ENCODE measurements at regions not wholly inside any gene's neighbourhood (a gene's known extent, or its start where the extent isn't known, plus 50 kb on each side); places are given as distances from the start of the nearest gene placed in this dataset.

GRCh38 chr20:60306551-60306950, 348.3 kb downstream of the CDH26 start:
- no peak overlapping the region for H3K4me3 ChIP-seq
- WGBS, 5 donors = 38 to 52% (median 43%) methylated on average over 7 of the region's 7 CpGs
- intact Hi-C loops (cut with DNase I; ENCODE audit: low total_unique reads) = no loop called here
- H3K4me1 ChIP-seq = no peaks in the 10 kb centered on the region
- H3K27ac ChIP-seq = no peak overlapping the region
- TF ChIP-seq CTCF (IDR thresholded peaks at IDR 0.05) (no peak), POLR2AphosphoS5 (IDR thresholded peaks at IDR 0.05) (no peak), EP300 (IDR thresholded peaks at IDR 0.05) (no peak), POLR2A (IDR thresholded peaks at IDR 0.05) (no peak)
- H3K36me3 ChIP-seq = no peaks in the 10 kb centered on the region
- no peaks in the 10 kb centered on the region for H3K9me3 ChIP-seq
- DNase-seq = no peak
- peaks cover 0 to 7% (median 0%) of the 10 kb centered on the region in 3 donors for H3K27me3 ChIP-seq

- WGBS, 5 donors = 81 to 83% (median 82%) methylated on average over 13 of the region's 13 CpGs
- DNase-seq = no peak
- TF ChIP-seq EP300 (IDR thresholded peaks at IDR 0.05) (no peak), POLR2A (IDR thresholded peaks at IDR 0.05) (no peak), CTCF (IDR thresholded peaks at IDR 0.05) (no peak)
- Histone ChIP-seq H3K9me3 (no peaks in the 10 kb centered on the region), H3K4me1 (no peaks in the 10 kb centered on the region), H3K27me3 (peaks cover 0 to 7% (median 0%) of the 10 kb centered on the region in 3 donors), H3K27ac (no peak overlapping the region), H3K4me3 (no peak overlapping the region), H3K36me3 (no peaks in the 10 kb centered on the region)
- intact Hi-C loops (cut with DNase I; ENCODE audit: low total_unique reads) = no loop called here
Measured at GRCh38 chr20:60310560-60311349, 352.5 kb downstream of the CDH26 start.

GRCh38 chr20:60313191-60313590, 355.0 kb downstream of the CDH26 start:
- intact Hi-C loops (cut with DNase I; ENCODE audit: low total_unique reads) = no loop called here
- H3K36me3 ChIP-seq = no peaks in the 10 kb centered on the region
- 74 to 94% (median 92%) methylated on average over 9 of the region's 9 CpGs for WGBS, 5 donors
- no peak for DNase-seq
- H3K27me3 ChIP-seq = peaks cover 0 to 13% (median 0%) of the 10 kb centered on the region in 3 donors
- no peaks in the 10 kb centered on the region for H3K4me1 ChIP-seq
- H3K4me3 ChIP-seq = no peak overlapping the region
- TF ChIP-seq POLR2AphosphoS5 (IDR thresholded peaks at IDR 0.05) (no peak), EP300 (IDR thresholded peaks at IDR 0.05) (no peak), CTCF (IDR thresholded peaks at IDR 0.05) (no peak), POLR2A (IDR thresholded peaks at IDR 0.05) (no peak)
- H3K9me3 ChIP-seq = no peaks in the 10 kb centered on the region
- H3K27ac ChIP-seq = no peak overlapping the region

GRCh38 chr20:60313614-60314013, 355.4 kb downstream of the CDH26 start:
- Histone ChIP-seq H3K4me1 (no peaks in the 10 kb centered on the region), H3K27me3 (peaks cover 0 to 9% (median 0%) of the 10 kb centered on the region in 3 donors), H3K9me3 (no peaks in the 10 kb centered on the region), H3K36me3 (no peaks in the 10 kb centered on the region), H3K27ac (no peak overlapping the region), H3K4me3 (no peak overlapping the region)
- TF ChIP-seq CTCF (IDR thresholded peaks at IDR 0.05) = no peak
- TF ChIP-seq POLR2AphosphoS5 (IDR thresholded peaks at IDR 0.05) = no peak
- no peak for TF ChIP-seq EP300 (IDR thresholded peaks at IDR 0.05)
- TF ChIP-seq POLR2A (IDR thresholded peaks at IDR 0.05) = no peak
- DNase-seq = no peak
- 59 to 68% (median 65%) methylated on average over 5 of the region's 5 CpGs for WGBS, 5 donors
- intact Hi-C loops (cut with DNase I; ENCODE audit: low total_unique reads) = no loop called here

Measured in stomach (tissue), 8 donors.